K562 (cell line): ENCODE measurements at regions not wholly inside any gene's neighbourhood (a gene's known extent, or its start where the extent isn't known, plus 50 kb on each side); places are given as distances from the start of the nearest gene placed in this dataset.

Experiments
- ATAC-seq: fragments of 200-7000 bp; cut with Tn5 transposase; 3 replicates; pipeline ENCODE4 v1.9.1; 2020; ENCODE audit warnings: moderate library complexity
- BruUV-seq: library from RNA; stranded (reverse); fragments of 400-500 nt; replicated peaks from 2 replicates; lab custom pipeline; 2021; lab: Mats Ljungman, UMichigan
- CTCF ChIA-PET: fragments of 300-600 bp; formaldehyde crosslinking; extraction: SDS; loops from one replicate; lab custom pipeline; 2021; ENCODE audit warnings: low intra/inter-chr PET ratio; lab: Yijun Ruan, JAX
- POLR2A ChIA-PET: fragments of 300-600, 350-650 bp; sonication (Branson Sonifier 250); formaldehyde crosslinking; extraction: SDS; loops from one replicate; lab custom pipeline; 2021; ENCODE audit warnings: antibody characterized with exemption, inconsistent platforms; lab: Yijun Ruan, JAX
- DNase-seq, 4 experiments: peaks; one replicate each; pipeline versions ENCODE4 v3.0.0 to v3.0.0-alpha.2; 2011 to 2018; ENCODE audit warnings: low spot score in 3 of 4, mixed read lengths in 3 of 4; ENCODE audit errors: extremely low read depth in 1 of 4
- FAIRE-seq: peaks from 2 replicates; lab custom pipeline; 2011; peaks lifted over from hg19 to GRCh38; lab: Jason Lieb, UNC
- H2AFZ ChIP-seq: 2 replicates; pipeline ENCODE4 v1.6.0; 2011; ENCODE audit warnings: low read depth, low read length, control low read depth, inconsistent platforms
- H3K27ac ChIP-seq: fragments of 200-600 bp; 3 replicates; pipeline ENCODE4 v1.8.0; 2011; ENCODE audit warnings: low read depth, mild to moderate bottlenecking, control low read depth, inconsistent platforms, low read length, moderate library complexity, mixed read lengths; ENCODE audit errors: extremely low read depth
- H3K27me3 ChIP-seq, 2 experiments: fragments of 300-600 bp in 1 of 2; 2 replicates in 1 of 2; 3 replicates in 1 of 2; pipeline versions ENCODE4 v1.6.0 to v1.8.0; 2011; ENCODE audit warnings: inconsistent platforms in 2 of 2, low read length in 2 of 2, mild to moderate bottlenecking in 1 of 2, mixed read lengths in 1 of 2, moderate library complexity in 1 of 2; ENCODE audit not compliant: control insufficient read depth in 2 of 2, insufficient read depth in 2 of 2
- H3K36me3 ChIP-seq: fragments of 300-600 bp; 3 replicates; pipeline ENCODE4 v1.8.0; 2011; ENCODE audit warnings: mild to moderate bottlenecking, low read length, inconsistent platforms; ENCODE audit not compliant: control insufficient read depth, insufficient read depth
- H3K4me1 ChIP-seq, 2 experiments: fragments of 200-600 bp in 1 of 2; replicated peaks in 1 of 2; 2 replicates in 1 of 2; 3 replicates in 1 of 2; pipeline versions ENCODE4 v1.5.1 to v1.8.0; 2011; ENCODE audit warnings: inconsistent platforms in 2 of 2, low read length in 2 of 2, mild to moderate bottlenecking in 1 of 2, mixed read lengths in 1 of 2, moderate library complexity in 1 of 2; ENCODE audit not compliant: control insufficient read depth in 2 of 2, insufficient read depth in 2 of 2
- H3K4me2 ChIP-seq: 2 replicates; pipeline ENCODE4 v1.6.1; 2011; ENCODE audit warnings: low read length, control low read depth, inconsistent platforms, mixed read lengths; ENCODE audit not compliant: insufficient read depth
- H3K4me3 ChIP-seq: fragments of 200-600 bp; sonication (generic), shearing (Covaris generic); 2 replicates; pipeline ENCODE4 v1.5.1; 2016; ENCODE audit warnings: control low read depth, inconsistent platforms
- H3K79me2 ChIP-seq: fragments of 200-600 bp; 3 replicates; pipeline ENCODE4 v1.8.0; 2011; ENCODE audit warnings: low read length, inconsistent platforms; ENCODE audit not compliant: control insufficient read depth, insufficient read depth
- H3K9ac ChIP-seq, 2 experiments: 2 replicates each; pipeline versions ENCODE4 v1.6.0 to v1.6.1; 2011; ENCODE audit warnings: low read depth in 2 of 2, low read length in 2 of 2, control low read depth in 1 of 2, inconsistent platforms in 1 of 2, mild to moderate bottlenecking in 1 of 2, mixed read lengths in 1 of 2; ENCODE audit not compliant: insufficient read depth in 1 of 2
- H3K9me1 ChIP-seq: one replicate; pipeline ENCODE4 v1.6.0; 2011; ENCODE audit warnings: inconsistent platforms, mild to moderate bottlenecking, low read length, moderate library complexity; ENCODE audit not compliant: control insufficient read depth, insufficient read depth
- H3K9me3 ChIP-seq: replicated peaks from 2 replicates; pipeline ENCODE4 v1.5.1; 2011; ENCODE audit warnings: low read depth, low read length, inconsistent platforms; ENCODE audit not compliant: control insufficient read depth, insufficient read depth
- H4K20me1 ChIP-seq: replicated peaks from 2 replicates; pipeline ENCODE4 v1.6.1; 2011; ENCODE audit warnings: low read length, inconsistent platforms, mixed read lengths; ENCODE audit not compliant: control insufficient read depth, insufficient read depth
- BMI1 ChIP-seq: fragments of 150-350 bp; IDR thresholded peaks from 2 replicates; pipeline ENCODE4 v1.6.1; 2014; ENCODE audit warnings: low read length
- THRB ChIP-seq: fragments of 450-650 bp; formaldehyde crosslinking; conservative IDR thresholded peaks from 2 replicates; pipeline ENCODE4 v1.4.0; 2022; ENCODE audit warnings: mild to moderate bottlenecking, missing genetic modification characterization
- YBX1 ChIP-seq: fragments of 450-650 bp; IDR thresholded peaks from 2 replicates; pipeline ENCODE4 v1.7.1; 2016; ENCODE audit warnings: mild to moderate bottlenecking
- ZBTB12 ChIP-seq: fragments of 250-450 bp; sonication (Bioruptor Pico); IDR thresholded peaks from 2 replicates; pipeline ENCODE4 v1.4.0; 2020
- ZNF696 ChIP-seq: fragments of 250-450 bp; sonication (Bioruptor Pico); conservative IDR thresholded peaks from 2 replicates; pipeline ENCODE4 v1.4.0; 2020; ENCODE audit warnings: mild to moderate bottlenecking, moderate library complexity
- WGBS: fragments of 100-300 bp; shearing (Covaris generic); methylation state at CpG from one replicate; pipeline ENCODE4 v1.1.6; 2016; ENCODE audit warnings: low coverage, mixed read lengths; ENCODE audit not compliant: insufficient coverage; ENCODE audit errors: missing lambda C conversion rate; 5-methylcytosine and 5-hydroxymethylcytosine counted together
- in situ Hi-C: fragments of 300-500 bp; cut with MboI; formaldehyde crosslinking; loops from 4 replicates; pipeline ENCODE4 v1.15.0; 2018; ENCODE audit warnings: inconsistent platforms, mixed read lengths
- intact Hi-C: fragments of 100-400 bp; cut with micrococcal nuclease; formaldehyde crosslinking; loops from 2 replicates; pipeline ENCODE4 v1.14.2; 2022

GRCh38 chr5:60485361-60485760 is 214.6 kb downstream of the DEPDC1B start:
- Histone ChIP-seq H3K27ac (no peak overlapping the region), H3K79me2 (no peaks in the 10 kb centered on the region), H3K36me3 (no peaks in the 10 kb centered on the region), H3K4me1 (no peaks in the 10 kb centered on the region), H3K4me3 (no peak overlapping the region), H4K20me1 (no peaks in the 10 kb centered on the region), H2AFZ (no peak overlapping the region), H3K9me1 (no peaks in the 10 kb centered on the region), H3K9me3 (no peaks in the 10 kb centered on the region), H3K9ac (no peak overlapping the region), H3K4me2 (no peak overlapping the region), H3K27me3 (no peaks in the 10 kb centered on the region)
- in situ Hi-C loops = no loop called here
- WGBS = 0% methylated on average over 1 of the region's 1 CpG
- POLR2A ChIA-PET = no interaction called here
- CTCF ChIA-PET = no interaction called here
- no TSS peak for BruUV-seq
- DNase-seq (no peak), ATAC-seq (no peak), FAIRE-seq (no peak)
- no peak for TF ChIP-seq ZBTB12 (CRISPR knock-in tag)
- TF ChIP-seq ZNF696 (CRISPR knock-in tag) = no peak
- TF ChIP-seq THRB (CRISPR knock-in tag) = no peak
- TF ChIP-seq BMI1 = no peak
- TF ChIP-seq YBX1 = no peak
- intact Hi-C loops = no loop called here
